ENCODE measurements at regions not wholly inside any gene's neighbourhood (a gene's known extent, or its start where the extent isn't known, plus 50 kb on each side); places are given as distances from the start of the nearest gene placed in this dataset.

- TF ChIP-seq NR2F2 (IDR thresholded peaks at IDR 0.05) (no peak), JUND (IDR thresholded peaks at IDR 0.05) (no peak)
- TF ChIP-seq, protein P1, sequence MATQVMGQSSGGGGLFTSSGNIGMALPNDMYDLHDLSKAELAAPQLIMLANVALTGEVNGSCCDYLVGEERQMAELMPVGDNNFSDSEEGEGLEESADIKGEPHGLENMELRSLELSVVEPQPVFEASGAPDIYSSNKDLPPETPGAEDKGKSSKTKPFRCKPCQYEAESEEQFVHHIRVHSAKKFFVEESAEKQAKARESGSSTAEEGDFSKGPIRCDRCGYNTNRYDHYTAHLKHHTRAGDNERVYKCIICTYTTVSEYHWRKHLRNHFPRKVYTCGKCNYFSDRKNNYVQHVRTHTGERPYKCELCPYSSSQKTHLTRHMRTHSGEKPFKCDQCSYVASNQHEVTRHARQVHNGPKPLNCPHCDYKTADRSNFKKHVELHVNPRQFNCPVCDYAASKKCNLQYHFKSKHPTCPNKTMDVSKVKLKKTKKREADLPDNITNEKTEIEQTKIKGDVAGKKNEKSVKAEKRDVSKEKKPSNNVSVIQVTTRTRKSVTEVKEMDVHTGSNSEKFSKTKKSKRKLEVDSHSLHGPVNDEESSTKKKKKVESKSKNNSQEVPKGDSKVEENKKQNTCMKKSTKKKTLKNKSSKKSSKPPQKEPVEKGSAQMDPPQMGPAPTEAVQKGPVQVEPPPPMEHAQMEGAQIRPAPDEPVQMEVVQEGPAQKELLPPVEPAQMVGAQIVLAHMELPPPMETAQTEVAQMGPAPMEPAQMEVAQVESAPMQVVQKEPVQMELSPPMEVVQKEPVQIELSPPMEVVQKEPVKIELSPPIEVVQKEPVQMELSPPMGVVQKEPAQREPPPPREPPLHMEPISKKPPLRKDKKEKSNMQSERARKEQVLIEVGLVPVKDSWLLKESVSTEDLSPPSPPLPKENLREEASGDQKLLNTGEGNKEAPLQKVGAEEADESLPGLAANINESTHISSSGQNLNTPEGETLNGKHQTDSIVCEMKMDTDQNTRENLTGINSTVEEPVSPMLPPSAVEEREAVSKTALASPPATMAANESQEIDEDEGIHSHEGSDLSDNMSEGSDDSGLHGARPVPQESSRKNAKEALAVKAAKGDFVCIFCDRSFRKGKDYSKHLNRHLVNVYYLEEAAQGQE (IDR thresholded peaks at IDR 0.05), result peak; percentile 42
- TF ChIP-seq, protein P2, sequence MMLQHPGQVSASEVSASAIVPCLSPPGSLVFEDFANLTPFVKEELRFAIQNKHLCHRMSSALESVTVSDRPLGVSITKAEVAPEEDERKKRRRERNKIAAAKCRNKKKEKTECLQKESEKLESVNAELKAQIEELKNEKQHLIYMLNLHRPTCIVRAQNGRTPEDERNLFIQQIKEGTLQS (IDR thresholded peaks at IDR 0.05), result no peak
- TF ChIP-seq, protein P3, sequence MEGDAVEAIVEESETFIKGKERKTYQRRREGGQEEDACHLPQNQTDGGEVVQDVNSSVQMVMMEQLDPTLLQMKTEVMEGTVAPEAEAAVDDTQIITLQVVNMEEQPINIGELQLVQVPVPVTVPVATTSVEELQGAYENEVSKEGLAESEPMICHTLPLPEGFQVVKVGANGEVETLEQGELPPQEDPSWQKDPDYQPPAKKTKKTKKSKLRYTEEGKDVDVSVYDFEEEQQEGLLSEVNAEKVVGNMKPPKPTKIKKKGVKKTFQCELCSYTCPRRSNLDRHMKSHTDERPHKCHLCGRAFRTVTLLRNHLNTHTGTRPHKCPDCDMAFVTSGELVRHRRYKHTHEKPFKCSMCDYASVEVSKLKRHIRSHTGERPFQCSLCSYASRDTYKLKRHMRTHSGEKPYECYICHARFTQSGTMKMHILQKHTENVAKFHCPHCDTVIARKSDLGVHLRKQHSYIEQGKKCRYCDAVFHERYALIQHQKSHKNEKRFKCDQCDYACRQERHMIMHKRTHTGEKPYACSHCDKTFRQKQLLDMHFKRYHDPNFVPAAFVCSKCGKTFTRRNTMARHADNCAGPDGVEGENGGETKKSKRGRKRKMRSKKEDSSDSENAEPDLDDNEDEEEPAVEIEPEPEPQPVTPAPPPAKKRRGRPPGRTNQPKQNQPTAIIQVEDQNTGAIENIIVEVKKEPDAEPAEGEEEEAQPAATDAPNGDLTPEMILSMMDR (IDR thresholded peaks at IDR 0.05; ENCODE audit: low read depth, low read length, missing input control), result no peak
- no peak for DNase-seq (ENCODE audit: low spot score)
- H3K4me3 ChIP-seq (ENCODE audit: low read depth in 1 of 3, low read length in 3 of 3), result no peak overlapping the region
- H3K27me3 ChIP-seq (ENCODE audit: control insufficient read depth in 4 of 4, insufficient read depth in 4 of 4, low read length in 3 of 4), result no peaks in the 10 kb centered on the region
- H3K4me1 ChIP-seq (ENCODE audit: control insufficient read depth in 4 of 4, insufficient read depth in 4 of 4, low read length in 3 of 4), result no peaks in the 10 kb centered on the region
- WGBS, result 68% methylated on average over 1 of the region's 1 CpG
- H3K27ac ChIP-seq (ENCODE audit: low read depth in 1 of 2, low read length in 2 of 2), result no peak overlapping the region
- H3K9ac ChIP-seq (ENCODE audit: low read depth in 1 of 2, low read length in 2 of 2), result no peak overlapping the region
- H3K36me3 ChIP-seq (ENCODE audit: control insufficient read depth in 4 of 4, insufficient read depth in 3 of 4, low read depth in 1 of 4, low read length in 3 of 4), result no peaks in the 10 kb centered on the region
- H3K9me3 ChIP-seq (ENCODE audit: control insufficient read depth in 4 of 4, low read length in 3 of 4), result no peaks in the 10 kb centered on the region
Measured at GRCh38 chr6:77313595-77313994, 149.7 kb downstream of the HTR1B start.

GRCh38 chr6:77299931-77300330 lies 163.4 kb downstream of the HTR1B start:
- Histone ChIP-seq H3K4me3 (ENCODE audit: low read depth in 1 of 3, low read length in 3 of 3) (no peak overlapping the region), H3K9me3 (ENCODE audit: control insufficient read depth in 4 of 4, low read length in 3 of 4) (no peaks in the 10 kb centered on the region), H3K27me3 (ENCODE audit: control insufficient read depth in 4 of 4, insufficient read depth in 4 of 4, low read length in 3 of 4) (no peaks in the 10 kb centered on the region), H3K36me3 (ENCODE audit: control insufficient read depth in 4 of 4, insufficient read depth in 3 of 4, low read depth in 1 of 4, low read length in 3 of 4) (no peaks in the 10 kb centered on the region), H3K9ac (ENCODE audit: low read depth in 1 of 2, low read length in 2 of 2) (no peak overlapping the region), H3K27ac (ENCODE audit: low read depth in 1 of 2, low read length in 2 of 2) (no peak overlapping the region), H3K4me1 (ENCODE audit: control insufficient read depth in 4 of 4, insufficient read depth in 4 of 4, low read length in 3 of 4) (no peaks in the 10 kb centered on the region)
- TF ChIP-seq FOXA1 (IDR thresholded peaks at IDR 0.05) (no peak), TAF1 (conservative IDR thresholded peaks at IDR 0.05) (no peak), RXRA (IDR thresholded peaks at IDR 0.05) (no peak), GABPA (IDR thresholded peaks at IDR 0.05 in 1 of 2, conservative IDR thresholded peaks at IDR 0.05 in 1 of 2) (no peak), FOXA2 (IDR thresholded peaks at IDR 0.05) (no peak), MAX (IDR thresholded peaks at IDR 0.05) (no peak), EGR1 (IDR thresholded peaks at IDR 0.05; ENCODE audit: low read depth in 2 of 2) (no peak), HNF4A (conservative IDR thresholded peaks at IDR 0.05) (no peak), JUND (IDR thresholded peaks at IDR 0.05) (no peak), RAD21 (IDR thresholded peaks at IDR 0.05) (no peak), SP1 (IDR thresholded peaks at IDR 0.05) (no peak), NR2F2 (IDR thresholded peaks at IDR 0.05) (no peak), YY1 (IDR thresholded peaks at IDR 0.05) (no peak), HNF4G (IDR thresholded peaks at IDR 0.05) (no peak)
- TF ChIP-seq, protein P2 (IDR thresholded peaks at IDR 0.05), result no peak
- TF ChIP-seq, protein P1 (IDR thresholded peaks at IDR 0.05), result no peak
- TF ChIP-seq, protein P4, sequence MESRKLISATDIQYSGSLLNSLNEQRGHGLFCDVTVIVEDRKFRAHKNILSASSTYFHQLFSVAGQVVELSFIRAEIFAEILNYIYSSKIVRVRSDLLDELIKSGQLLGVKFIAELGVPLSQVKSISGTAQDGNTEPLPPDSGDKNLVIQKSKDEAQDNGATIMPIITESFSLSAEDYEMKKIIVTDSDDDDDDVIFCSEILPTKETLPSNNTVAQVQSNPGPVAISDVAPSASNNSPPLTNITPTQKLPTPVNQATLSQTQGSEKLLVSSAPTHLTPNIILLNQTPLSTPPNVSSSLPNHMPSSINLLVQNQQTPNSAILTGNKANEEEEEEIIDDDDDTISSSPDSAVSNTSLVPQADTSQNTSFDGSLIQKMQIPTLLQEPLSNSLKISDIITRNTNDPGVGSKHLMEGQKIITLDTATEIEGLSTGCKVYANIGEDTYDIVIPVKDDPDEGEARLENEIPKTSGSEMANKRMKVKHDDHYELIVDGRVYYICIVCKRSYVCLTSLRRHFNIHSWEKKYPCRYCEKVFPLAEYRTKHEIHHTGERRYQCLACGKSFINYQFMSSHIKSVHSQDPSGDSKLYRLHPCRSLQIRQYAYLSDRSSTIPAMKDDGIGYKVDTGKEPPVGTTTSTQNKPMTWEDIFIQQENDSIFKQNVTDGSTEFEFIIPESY (IDR thresholded peaks at IDR 0.05), result no peak
- TF ChIP-seq, protein P3 (IDR thresholded peaks at IDR 0.05; ENCODE audit: low read depth, low read length, missing input control), result no peak
- WGBS, result 66% methylated on average over 1 of the region's 1 CpG
- no peak for DNase-seq (ENCODE audit: low spot score)

All from liver (tissue), 8 donors.